ENCODE measurements at regions not wholly inside any gene's neighbourhood (a gene's known extent, or its start where the extent isn't known, plus 50 kb on each side); places are given as distances from the start of the nearest gene placed in this dataset.

DNA sequence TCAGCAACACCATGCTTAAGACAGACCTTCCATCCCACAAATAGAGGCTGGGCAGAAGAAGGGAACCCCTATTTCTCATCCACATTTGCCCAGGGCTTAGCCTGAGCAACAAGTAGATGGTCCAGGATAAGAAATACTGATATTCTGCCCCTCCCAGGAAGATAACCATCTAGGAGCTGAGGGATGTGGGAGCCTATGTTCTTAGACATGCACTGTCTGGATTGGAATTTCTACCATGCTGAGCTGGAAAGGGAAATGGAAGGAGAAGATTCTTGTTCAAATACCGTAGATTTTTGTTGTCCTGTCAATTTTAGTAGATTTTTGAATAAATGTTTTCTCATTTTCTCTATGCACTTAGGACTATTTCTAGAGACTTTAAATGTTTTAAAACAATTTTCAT is 450.7 kb upstream of the SEMA6D start:
- TF ChIP-seq, protein P1, sequence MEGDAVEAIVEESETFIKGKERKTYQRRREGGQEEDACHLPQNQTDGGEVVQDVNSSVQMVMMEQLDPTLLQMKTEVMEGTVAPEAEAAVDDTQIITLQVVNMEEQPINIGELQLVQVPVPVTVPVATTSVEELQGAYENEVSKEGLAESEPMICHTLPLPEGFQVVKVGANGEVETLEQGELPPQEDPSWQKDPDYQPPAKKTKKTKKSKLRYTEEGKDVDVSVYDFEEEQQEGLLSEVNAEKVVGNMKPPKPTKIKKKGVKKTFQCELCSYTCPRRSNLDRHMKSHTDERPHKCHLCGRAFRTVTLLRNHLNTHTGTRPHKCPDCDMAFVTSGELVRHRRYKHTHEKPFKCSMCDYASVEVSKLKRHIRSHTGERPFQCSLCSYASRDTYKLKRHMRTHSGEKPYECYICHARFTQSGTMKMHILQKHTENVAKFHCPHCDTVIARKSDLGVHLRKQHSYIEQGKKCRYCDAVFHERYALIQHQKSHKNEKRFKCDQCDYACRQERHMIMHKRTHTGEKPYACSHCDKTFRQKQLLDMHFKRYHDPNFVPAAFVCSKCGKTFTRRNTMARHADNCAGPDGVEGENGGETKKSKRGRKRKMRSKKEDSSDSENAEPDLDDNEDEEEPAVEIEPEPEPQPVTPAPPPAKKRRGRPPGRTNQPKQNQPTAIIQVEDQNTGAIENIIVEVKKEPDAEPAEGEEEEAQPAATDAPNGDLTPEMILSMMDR (conservative IDR thresholded peaks at IDR 0.05; ENCODE audit: low read length): no peak
- no peak overlapping the region for H3K4me3 ChIP-seq (ENCODE audit: low read length)
- no peak for DNase-seq (ENCODE audit: low read depth)

DNA sequence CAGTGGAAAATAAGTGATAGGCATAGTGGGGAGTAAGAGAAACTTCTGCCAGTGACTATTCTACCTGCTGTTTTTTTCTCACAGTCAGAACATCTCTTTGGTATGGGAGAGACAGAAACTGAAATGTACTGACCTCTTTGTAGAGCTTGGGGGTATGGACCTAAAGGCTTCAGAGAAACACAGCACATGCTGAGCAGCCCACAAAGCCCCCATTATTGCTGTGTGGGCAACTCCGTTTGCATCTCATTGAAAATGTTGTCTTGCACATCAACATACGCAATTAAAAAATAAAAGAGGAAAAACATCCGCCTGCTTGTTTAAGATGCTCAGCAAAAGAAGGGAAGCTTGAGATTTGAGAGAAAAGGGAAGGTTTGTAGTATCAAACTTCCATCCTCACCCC is 443.4 kb upstream of the SEMA6D start:
- TF ChIP-seq, protein P1 (conservative IDR thresholded peaks at IDR 0.05; ENCODE audit: low read length): no peak
- no peak for DNase-seq (ENCODE audit: low read depth)
- no peak overlapping the region for H3K4me3 ChIP-seq (ENCODE audit: low read length)

DNA sequence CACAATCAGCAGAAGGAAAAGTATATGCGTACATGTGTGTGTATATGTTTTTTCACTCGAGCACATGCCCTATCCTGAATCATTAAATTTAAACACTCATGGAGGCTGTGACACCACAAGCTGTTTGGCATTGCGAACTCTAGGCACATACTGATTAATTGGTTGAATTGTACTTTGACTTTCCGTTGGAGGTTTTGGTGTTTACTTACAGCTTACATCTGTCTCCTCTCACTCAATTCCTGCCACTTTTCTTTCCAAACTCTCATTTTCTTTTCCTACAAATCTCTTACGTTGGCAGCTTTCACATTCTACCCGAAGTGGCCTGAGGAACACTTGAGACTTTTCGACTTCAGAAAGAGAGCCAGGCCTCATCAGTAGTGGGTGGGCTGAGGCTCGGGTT is 434.1 kb upstream of the SEMA6D start:
- TF ChIP-seq, protein P1 (conservative IDR thresholded peaks at IDR 0.05; ENCODE audit: low read length): no peak
- no peak overlapping the region for H3K4me3 ChIP-seq (ENCODE audit: low read length)
- no peak for DNase-seq (ENCODE audit: low read depth)

DNA sequence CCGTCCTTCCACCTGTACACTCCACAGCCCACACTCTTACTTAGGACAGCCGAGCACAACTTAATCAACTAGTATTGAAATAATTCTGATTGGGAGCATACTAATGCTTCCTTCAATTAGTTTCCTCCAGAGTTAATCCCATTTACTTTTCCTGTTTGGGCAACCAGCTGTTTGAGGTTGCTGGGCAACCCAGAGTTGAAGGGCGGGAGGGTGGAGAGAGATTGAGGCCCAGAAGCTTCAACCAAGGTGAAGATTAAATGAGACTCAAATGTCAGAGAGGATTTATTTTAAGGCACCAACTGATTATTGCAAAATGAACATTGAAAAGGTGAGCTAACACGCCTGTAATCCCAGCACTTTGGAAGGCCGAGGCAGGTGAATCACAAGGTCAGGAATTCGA is 428.5 kb upstream of the SEMA6D start:
- H3K4me3 ChIP-seq (ENCODE audit: low read length): no peak overlapping the region
- no peak for DNase-seq (ENCODE audit: low read depth)

DNA sequence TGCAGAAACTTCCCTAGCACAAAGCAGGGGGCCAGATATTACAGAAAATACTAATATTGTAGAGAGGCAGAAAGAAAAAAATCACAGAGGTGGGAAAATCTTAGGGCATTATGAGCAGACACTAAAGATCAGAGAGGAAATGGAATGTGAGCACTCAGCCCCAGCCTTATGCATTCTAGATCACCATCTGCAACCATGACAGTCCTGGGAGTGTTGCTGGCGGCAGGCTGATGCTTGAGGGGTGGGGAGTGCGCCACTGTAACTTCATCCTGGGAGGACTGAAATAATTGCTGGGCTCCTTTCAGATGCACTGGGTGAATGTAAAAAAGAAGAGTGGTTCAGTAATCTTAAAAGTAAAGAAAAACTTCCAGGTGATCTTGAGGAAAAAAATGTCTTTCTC is 427.6 kb upstream of the SEMA6D start:
- TF ChIP-seq, protein P1 (conservative IDR thresholded peaks at IDR 0.05; ENCODE audit: low read length): no peak
- no peak overlapping the region for H3K4me3 ChIP-seq (ENCODE audit: low read length)
- no peak for DNase-seq (ENCODE audit: low read depth)

More for the DNA sequence above, 428.5 kb upstream of the SEMA6D start:
- TF ChIP-seq, protein P1 (conservative IDR thresholded peaks at IDR 0.05; ENCODE audit: low read length): no peak

DNA sequence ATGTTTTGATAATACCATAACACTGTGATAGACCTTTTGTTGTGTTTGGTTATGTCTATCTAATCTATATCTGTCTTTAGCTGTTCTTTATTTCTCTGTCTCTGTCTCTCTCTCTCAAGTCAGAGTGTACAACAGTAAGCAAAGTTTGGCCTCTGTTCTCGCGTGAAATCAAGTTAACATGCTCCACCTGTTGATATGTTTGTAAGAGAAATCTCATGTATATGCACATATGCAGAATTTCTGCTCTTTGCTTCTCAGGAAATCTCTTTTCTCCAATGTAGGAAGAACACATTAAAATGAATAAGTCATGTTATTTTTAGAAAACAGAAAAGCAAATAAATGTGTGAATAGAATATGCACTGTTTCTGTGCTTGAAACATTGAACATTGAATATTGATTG is 425.5 kb upstream of the SEMA6D start:
- H3K4me3 ChIP-seq (ENCODE audit: low read length): no peak overlapping the region
- no peak for DNase-seq (ENCODE audit: low read depth)
- TF ChIP-seq, protein P1 (conservative IDR thresholded peaks at IDR 0.05; ENCODE audit: low read length): no peak

DNA sequence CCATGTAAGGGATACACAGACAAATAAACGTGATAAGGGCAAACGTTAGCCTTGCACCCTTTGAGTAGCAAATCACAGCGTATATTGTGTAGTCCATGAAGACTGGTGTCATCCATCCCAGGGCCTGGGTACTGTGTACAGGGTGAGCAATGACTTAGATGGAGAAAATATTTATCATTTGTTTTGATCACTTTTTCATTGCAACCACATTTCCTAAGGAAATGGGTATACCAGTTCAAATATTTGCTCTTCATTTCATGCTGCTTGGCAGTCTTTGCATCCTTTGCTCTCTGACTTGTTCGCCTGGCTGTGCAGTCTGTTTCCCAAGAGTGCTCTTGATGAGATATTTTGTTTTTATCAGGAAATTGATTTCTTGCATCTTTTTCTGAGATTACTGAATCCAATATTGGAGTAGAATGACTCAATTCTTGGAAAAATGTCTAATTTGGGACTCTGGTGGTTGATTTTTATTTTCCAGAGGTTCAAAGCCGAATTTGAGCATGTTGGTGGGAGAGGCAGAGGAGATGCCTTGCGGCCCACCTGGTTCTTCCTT is 424.6 kb upstream of the SEMA6D start:
- no peak overlapping the region for H3K4me3 ChIP-seq (ENCODE audit: low read length)
- no peak for DNase-seq (ENCODE audit: low read depth)
- TF ChIP-seq, protein P1 (conservative IDR thresholded peaks at IDR 0.05; ENCODE audit: low read length): no peak
